PC-9 (cell line): ENCODE measurements at regions not wholly inside any gene's neighbourhood (a gene's known extent, or its start where the extent isn't known, plus 50 kb on each side); places are given as distances from the start of the nearest gene placed in this dataset.

Source experiments
- EZH2 ChIP-seq: fragments of 200-600 bp; sonication (generic); IDR thresholded peaks from 2 replicates; pipeline ENCODE4 v1.8.0; 2017; ENCODE audit warnings: antibody characterized with exemption, low read depth
- TF ChIP-seq, protein P1 (sequence below): fragments of 200-600 bp; sonication (generic); conservative IDR thresholded peaks from 2 replicates; pipeline ENCODE4 v1.6.1; 2017; ENCODE audit warnings: mixed run types, antibody characterized with exemption, mild to moderate bottlenecking, moderate library complexity

DNA sequence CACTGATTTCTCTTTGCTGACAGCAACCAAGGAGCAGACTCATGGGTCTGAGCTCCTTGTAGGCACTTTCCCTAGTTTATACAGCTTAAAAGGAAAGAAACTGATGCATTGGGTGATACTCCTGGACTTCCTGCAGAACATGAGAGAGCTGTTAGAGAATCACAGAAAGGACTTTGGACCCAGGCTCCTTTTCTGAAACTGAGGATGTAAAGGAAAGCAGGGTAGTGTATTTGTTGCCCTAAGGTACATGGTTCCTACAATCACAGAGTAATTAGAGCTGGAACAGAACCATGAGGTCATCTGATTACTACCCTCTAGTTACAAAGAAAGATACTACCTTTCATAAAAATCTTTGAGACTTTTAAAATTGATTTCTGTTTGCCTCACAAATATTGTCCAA, 477.1 kb upstream of the SPTLC3 start:
- TF ChIP-seq, protein P1, sequence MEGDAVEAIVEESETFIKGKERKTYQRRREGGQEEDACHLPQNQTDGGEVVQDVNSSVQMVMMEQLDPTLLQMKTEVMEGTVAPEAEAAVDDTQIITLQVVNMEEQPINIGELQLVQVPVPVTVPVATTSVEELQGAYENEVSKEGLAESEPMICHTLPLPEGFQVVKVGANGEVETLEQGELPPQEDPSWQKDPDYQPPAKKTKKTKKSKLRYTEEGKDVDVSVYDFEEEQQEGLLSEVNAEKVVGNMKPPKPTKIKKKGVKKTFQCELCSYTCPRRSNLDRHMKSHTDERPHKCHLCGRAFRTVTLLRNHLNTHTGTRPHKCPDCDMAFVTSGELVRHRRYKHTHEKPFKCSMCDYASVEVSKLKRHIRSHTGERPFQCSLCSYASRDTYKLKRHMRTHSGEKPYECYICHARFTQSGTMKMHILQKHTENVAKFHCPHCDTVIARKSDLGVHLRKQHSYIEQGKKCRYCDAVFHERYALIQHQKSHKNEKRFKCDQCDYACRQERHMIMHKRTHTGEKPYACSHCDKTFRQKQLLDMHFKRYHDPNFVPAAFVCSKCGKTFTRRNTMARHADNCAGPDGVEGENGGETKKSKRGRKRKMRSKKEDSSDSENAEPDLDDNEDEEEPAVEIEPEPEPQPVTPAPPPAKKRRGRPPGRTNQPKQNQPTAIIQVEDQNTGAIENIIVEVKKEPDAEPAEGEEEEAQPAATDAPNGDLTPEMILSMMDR, result no peak
- TF ChIP-seq EZH2, result no peak
